ENCODE measurements at regions not wholly inside any gene's neighbourhood (a gene's known extent, or its start where the extent isn't known, plus 50 kb on each side); places are given as distances from the start of the nearest gene placed in this dataset.

DNA sequence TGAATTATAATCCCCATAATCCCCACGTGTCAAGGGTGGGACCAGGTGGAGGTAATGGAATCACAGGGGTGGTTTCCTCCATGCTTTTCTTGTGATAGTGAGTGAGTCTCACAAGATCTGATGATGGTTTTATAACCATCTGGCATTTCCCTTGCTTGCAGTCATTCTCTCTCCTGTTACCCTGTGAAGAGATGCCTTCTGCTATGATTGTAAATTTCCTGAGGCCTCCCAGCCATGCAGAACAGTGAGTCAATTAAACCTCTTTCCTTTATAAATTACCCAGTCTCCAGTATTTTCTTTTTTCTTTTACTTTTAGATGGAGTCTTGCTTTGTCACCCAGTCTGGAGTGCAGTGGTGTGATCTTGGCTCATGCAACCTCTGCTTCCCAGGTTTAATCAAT, 182.7 kb upstream of the SEMA6A start:
- DNase-seq (ENCODE audit: low read depth) = no peak
- TF ChIP-seq, protein P1, sequence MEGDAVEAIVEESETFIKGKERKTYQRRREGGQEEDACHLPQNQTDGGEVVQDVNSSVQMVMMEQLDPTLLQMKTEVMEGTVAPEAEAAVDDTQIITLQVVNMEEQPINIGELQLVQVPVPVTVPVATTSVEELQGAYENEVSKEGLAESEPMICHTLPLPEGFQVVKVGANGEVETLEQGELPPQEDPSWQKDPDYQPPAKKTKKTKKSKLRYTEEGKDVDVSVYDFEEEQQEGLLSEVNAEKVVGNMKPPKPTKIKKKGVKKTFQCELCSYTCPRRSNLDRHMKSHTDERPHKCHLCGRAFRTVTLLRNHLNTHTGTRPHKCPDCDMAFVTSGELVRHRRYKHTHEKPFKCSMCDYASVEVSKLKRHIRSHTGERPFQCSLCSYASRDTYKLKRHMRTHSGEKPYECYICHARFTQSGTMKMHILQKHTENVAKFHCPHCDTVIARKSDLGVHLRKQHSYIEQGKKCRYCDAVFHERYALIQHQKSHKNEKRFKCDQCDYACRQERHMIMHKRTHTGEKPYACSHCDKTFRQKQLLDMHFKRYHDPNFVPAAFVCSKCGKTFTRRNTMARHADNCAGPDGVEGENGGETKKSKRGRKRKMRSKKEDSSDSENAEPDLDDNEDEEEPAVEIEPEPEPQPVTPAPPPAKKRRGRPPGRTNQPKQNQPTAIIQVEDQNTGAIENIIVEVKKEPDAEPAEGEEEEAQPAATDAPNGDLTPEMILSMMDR (IDR thresholded peaks at IDR 0.05; ENCODE audit: low read depth, low read length, missing control alignments) = no peak
- no peak overlapping the region for H3K4me3 ChIP-seq (ENCODE audit: low read depth, low read length)

DNA sequence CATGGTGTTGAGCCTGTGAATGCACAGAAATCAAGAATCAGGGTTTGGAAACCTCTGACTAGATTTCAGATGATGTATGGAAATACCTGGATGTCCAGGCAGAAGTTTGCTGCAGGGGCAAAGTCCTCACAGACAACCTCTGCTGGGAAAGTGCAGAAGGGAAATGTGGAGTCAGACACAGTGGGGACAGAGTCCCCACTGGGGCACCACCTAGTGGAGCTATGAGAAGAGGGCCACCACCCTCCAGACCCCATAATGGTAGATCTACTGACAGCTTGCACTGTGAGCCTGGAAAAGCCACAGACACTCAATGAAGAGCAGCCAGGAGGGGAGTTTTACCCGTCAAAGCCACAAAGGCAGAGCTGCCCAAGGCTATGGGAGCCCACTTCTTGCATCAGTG, 181.9 kb upstream of the SEMA6A start:
- H3K4me3 ChIP-seq (ENCODE audit: low read depth, low read length) = no peak overlapping the region
- TF ChIP-seq, protein P1 (IDR thresholded peaks at IDR 0.05; ENCODE audit: low read depth, low read length, missing control alignments) = peak; percentile 9
- no peak for DNase-seq (ENCODE audit: low read depth)

DNA sequence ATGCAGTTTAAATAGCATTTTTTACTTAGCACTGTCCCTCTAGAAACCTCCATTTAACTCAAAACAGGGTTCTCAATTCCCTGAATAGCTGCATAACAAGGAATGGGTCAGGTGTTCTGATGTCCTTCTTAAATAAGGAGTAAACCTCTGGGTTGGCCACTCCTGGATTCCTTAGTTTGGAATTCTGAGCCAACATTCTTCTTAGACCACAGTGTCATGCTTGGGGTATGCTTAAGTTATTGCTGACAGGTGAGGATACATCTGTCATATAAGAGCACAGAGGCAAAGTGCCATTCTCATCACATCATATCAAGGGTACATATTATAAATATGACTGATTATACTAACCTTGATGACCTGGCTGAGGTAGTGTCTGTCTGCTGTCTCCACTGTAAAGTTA, 179.9 kb upstream of the SEMA6A start:
- TF ChIP-seq, protein P1 (IDR thresholded peaks at IDR 0.05; ENCODE audit: low read depth, low read length, missing control alignments) = no peak
- no peak overlapping the region for H3K4me3 ChIP-seq (ENCODE audit: low read depth, low read length)
- DNase-seq (ENCODE audit: low read depth) = no peak

DNA sequence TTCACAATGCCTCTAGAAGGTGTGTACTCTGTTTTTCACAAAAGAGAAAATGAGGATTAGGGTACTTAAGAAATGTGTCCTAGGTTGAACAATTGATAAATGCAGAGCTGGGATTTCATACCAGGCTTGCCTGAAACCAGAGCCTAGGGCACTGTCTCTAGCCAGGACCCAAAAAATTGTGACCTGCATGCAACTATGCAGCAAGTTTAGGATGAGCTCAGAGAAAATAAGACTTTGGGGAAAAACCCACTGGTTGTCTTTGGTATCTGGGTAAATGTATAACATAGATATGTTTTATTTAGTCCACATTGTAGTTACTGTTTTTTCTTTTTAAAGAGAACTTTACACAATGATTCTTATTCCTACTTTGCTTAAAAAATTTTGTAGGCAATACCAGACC, 177.1 kb upstream of the SEMA6A start:
- DNase-seq (ENCODE audit: low read depth) = no peak
- TF ChIP-seq, protein P1 (IDR thresholded peaks at IDR 0.05; ENCODE audit: low read depth, low read length, missing control alignments) = no peak
- no peak overlapping the region for H3K4me3 ChIP-seq (ENCODE audit: low read depth, low read length)

DNA sequence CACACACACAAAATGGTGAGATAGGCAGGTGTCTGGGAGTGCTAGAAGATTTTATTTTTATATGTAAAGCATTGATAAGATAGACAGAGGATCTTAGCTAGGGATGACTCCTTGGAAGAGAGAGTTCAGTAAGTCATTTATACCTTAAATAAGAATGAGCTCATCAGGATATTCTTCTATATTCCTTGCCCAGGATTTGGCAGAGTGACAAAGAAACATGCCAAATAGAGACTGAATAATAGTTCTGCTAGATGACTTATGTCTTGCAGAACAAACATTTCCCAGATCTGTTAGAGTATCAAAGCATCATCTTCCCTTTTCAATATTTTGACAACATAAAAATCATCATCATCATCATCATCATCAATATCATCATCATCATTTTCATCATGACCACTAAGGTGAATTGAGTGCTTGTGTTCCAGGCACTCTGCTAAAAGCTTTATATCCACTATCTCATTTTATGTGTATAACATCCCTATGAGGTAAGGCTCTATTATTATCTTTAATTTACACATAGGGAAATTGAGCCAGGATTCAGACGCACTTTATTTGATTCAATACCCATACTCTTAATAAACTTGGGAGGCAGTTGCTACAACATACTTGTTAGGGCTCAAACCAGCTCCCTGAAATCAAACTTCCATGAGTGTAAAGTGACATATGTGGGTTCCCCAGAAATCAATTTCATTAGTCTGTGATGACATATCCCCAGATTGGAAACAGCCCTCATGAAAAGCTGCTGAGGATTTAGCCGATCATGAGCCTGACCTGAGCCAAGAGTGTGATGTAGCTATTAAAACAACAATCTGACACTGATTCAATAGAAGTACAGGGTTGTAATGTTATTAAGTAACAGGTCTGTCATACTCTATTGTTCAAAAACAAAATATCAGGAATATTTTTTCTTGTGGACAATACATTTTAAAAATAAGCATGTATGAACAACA, 176.3 kb upstream of the SEMA6A start:
- TF ChIP-seq, protein P1 (IDR thresholded peaks at IDR 0.05; ENCODE audit: low read depth, low read length, missing control alignments) = no peak

DNA sequence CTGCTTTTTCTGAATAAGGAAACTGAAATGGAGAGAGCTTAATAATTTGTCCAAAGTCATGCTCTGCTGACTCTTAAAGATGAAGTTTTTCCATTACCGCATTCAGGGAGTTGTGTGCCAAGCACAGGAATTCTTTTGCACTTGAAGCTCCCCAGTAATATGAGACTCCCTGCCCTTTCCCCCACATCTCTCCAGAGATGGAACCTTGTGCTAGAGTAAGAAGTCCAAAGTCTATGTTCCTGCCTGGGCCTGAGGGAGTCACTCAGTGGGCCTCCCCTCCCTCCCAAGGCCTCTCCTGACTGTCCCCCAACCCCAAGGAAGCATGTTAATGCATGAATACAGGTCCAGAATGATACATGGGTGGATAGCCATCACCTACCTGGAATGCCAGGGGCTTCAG, 173.3 kb upstream of the SEMA6A start:
- no peak for DNase-seq (ENCODE audit: low read depth)
- TF ChIP-seq, protein P1 (IDR thresholded peaks at IDR 0.05; ENCODE audit: low read depth, low read length, missing control alignments) = no peak
- H3K4me3 ChIP-seq (ENCODE audit: low read depth, low read length) = no peak overlapping the region

More for the DNA sequence above, 176.3 kb upstream of the SEMA6A start:
- no peak overlapping the region for H3K4me3 ChIP-seq (ENCODE audit: low read depth, low read length)
- DNase-seq (ENCODE audit: low read depth) = no peak

DNA sequence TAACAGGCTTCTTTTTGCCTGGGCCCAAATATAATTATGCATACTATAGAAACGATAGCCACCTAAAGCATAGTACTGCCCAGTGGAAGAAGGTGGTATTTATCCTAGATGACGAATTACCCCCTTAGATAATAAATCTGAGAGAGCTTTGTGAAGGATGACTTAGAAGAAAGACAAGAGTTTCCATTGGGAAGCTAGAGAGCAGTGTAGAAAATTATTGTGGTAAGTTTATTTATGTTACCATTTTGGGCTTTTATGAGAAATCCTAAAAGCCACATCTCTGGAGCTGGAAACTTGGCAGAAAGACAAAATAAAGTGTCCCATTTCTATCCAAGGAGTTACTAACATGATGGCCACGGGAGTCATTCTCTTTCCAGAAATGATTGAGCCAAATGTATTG, 172.0 kb upstream of the SEMA6A start:
- DNase-seq (ENCODE audit: low read depth) = no peak
- no peak overlapping the region for H3K4me3 ChIP-seq (ENCODE audit: low read depth, low read length)
- TF ChIP-seq, protein P1 (IDR thresholded peaks at IDR 0.05; ENCODE audit: low read depth, low read length, missing control alignments) = no peak
